ENCODE measurements at regions not wholly inside any gene's neighbourhood (a gene's known extent, or its start where the extent isn't known, plus 50 kb on each side); places are given as distances from the start of the nearest gene placed in this dataset.

DNA sequence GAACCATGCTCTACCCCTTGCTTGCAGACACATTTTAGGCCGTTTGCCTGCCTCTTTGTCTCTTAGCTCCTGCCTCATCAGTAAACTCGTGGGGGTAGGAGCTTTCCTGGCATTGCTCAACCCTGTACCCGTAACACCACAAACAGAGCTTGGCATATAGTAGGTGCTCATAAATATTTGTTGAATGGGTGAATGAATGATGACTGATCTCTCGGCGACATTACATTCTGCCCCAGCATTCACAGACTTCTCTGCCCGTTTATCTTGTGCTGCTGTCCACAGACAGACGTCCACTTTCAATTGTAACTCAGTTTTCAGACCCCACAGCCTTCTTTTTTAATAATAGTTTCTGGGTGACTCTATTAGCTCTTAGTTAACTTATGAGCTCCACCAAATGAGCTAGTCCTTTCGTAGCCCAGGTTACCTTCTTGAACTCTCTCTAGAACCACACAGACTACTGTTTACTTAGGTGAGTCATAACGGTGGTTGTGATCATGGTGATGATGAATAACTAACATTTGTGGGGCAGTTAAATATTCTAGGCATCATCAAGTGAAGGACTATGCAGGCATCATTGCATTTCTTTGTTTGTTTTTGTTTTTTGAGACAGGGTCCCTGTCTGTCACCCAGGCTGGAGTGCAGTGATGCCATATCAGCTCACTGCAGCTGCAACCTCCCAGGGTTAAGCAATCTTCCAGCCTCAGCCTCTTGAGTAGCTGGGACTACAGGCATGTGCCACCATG is 188.4 kb downstream of the ADAMTS15 start:
- Histone ChIP-seq H3K4me3 (ENCODE audit: low read length) (no peak overlapping the region), H3K36me3 (ENCODE audit: insufficient read depth, low read depth, low read length) (no peaks in the 10 kb centered on the region), H3K9me3 (ENCODE audit: insufficient read depth, low read depth, low read length) (no peaks in the 10 kb centered on the region), H3K27me3 (ENCODE audit: insufficient read depth, low read length) (no peaks in the 10 kb centered on the region), H3K9ac (ENCODE audit: low read depth, low read length) (no peak overlapping the region), H3K4me1 (ENCODE audit: insufficient read depth, low read length) (no peaks in the 10 kb centered on the region), H3K27ac (ENCODE audit: low read length) (no peak overlapping the region)

DNA sequence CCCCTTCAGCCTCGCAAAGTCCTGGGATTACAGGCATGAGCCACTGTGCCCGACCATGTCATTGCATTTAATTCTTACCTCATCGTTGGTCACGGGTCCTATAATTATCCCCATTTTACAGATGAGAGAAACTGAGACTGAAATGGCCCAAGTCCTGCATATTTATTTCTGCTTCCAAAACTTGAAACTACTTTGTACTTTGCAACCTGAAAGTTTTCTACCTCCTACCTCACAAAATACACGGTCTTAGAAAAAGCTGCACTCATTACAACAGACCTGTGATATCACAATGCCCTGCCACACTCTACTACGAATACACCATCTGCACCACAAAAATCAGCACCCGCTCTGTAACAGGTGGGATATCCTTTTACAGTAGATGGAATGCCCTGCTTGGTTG is 189.1 kb downstream of the ADAMTS15 start:
- H3K27me3 ChIP-seq (ENCODE audit: insufficient read depth, low read length), result no peaks in the 10 kb centered on the region
- H3K9me3 ChIP-seq (ENCODE audit: insufficient read depth, low read depth, low read length), result no peaks in the 10 kb centered on the region
- no peak overlapping the region for H3K9ac ChIP-seq (ENCODE audit: low read depth, low read length)
- no peak overlapping the region for H3K27ac ChIP-seq (ENCODE audit: low read length)
- H3K4me3 ChIP-seq (ENCODE audit: low read length), result no peak overlapping the region
- H3K4me1 ChIP-seq (ENCODE audit: insufficient read depth, low read length), result no peaks in the 10 kb centered on the region
- H3K36me3 ChIP-seq (ENCODE audit: insufficient read depth, low read depth, low read length), result no peaks in the 10 kb centered on the region

DNA sequence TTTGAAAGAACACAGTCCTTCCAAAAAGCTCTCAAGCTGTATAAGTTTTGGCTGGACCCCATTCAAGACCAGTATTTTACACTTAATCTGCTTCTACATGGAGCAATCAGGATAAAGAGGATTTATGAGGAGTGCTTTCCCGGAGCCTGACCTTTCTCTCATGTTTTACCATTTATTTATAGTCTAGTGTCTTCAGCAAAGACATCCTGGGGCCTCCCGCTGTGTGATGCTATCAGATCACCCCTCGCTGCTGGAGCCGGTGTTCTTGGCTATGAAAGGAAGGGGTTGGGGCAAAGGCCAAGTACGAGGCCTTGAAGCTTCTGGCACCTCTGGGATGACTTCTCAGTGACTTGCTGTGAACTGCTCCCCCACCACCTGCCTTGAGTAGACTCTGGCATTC is 189.6 kb downstream of the ADAMTS15 start:
- H3K27ac ChIP-seq (ENCODE audit: low read length), result no peak overlapping the region
- H3K27me3 ChIP-seq (ENCODE audit: insufficient read depth, low read length), result no peaks in the 10 kb centered on the region
- H3K4me1 ChIP-seq (ENCODE audit: insufficient read depth, low read length), result no peaks in the 10 kb centered on the region

DNA sequence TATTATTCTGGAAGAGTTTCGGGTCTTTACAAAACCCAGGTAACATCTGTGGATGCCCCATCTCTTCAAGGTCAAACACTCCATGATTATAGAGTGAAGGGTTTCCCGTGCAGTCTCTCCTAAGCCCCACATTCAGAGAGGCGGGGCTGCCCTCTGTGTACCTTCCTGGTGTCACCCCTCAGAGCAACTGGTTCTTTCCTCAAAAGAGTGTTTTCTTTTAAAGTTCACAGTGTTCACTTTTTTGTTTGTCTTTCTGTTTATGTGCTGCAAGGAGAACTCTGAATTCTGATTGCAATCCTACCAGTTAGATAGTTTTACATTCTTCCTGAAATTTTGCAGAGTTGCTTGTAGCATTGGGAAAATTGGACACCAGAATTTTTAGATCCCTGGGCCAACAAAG is 190.2 kb downstream of the ADAMTS15 start:
- Histone ChIP-seq H3K4me1 (ENCODE audit: insufficient read depth, low read length) (no peaks in the 10 kb centered on the region), H3K9ac (ENCODE audit: low read depth, low read length) (no peak overlapping the region), H3K36me3 (ENCODE audit: insufficient read depth, low read depth, low read length) (no peaks in the 10 kb centered on the region), H3K27ac (ENCODE audit: low read length) (no peak overlapping the region), H3K27me3 (ENCODE audit: insufficient read depth, low read length) (no peaks in the 10 kb centered on the region), H3K9me3 (ENCODE audit: insufficient read depth, low read depth, low read length) (no peaks in the 10 kb centered on the region), H3K4me3 (ENCODE audit: low read length) (no peak overlapping the region)

More for the DNA sequence above, 189.6 kb downstream of the ADAMTS15 start:
- Histone ChIP-seq H3K36me3 (ENCODE audit: insufficient read depth, low read depth, low read length) (no peaks in the 10 kb centered on the region), H3K4me3 (ENCODE audit: low read length) (no peak overlapping the region), H3K9ac (ENCODE audit: low read depth, low read length) (no peak overlapping the region), H3K9me3 (ENCODE audit: insufficient read depth, low read depth, low read length) (no peaks in the 10 kb centered on the region)

DNA sequence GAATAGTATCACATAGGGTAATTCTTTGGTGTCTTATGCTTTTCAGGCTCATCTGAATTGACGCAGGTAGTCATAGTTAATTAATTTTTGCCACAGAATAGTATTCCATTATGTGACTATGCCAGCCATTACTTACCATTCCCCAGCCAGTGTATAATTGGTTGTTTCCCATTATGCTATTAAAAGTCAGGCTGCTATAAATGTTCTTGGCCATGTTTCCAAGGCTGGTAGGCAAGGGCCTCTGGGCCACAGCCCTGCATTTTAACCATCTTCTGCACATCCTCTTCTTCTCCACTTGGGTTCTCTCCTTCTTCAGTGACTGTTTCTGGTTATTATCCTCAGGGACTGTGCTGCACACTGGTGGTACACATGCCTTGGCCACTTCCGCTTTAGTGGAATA is 190.9 kb downstream of the ADAMTS15 start:
- Histone ChIP-seq H3K4me1 (ENCODE audit: insufficient read depth, low read length) (no peaks in the 10 kb centered on the region), H3K9ac (ENCODE audit: low read depth, low read length) (no peak overlapping the region), H3K36me3 (ENCODE audit: insufficient read depth, low read depth, low read length) (no peaks in the 10 kb centered on the region), H3K27me3 (ENCODE audit: insufficient read depth, low read length) (no peaks in the 10 kb centered on the region), H3K9me3 (ENCODE audit: insufficient read depth, low read depth, low read length) (no peaks in the 10 kb centered on the region), H3K4me3 (ENCODE audit: low read length) (no peak overlapping the region), H3K27ac (ENCODE audit: low read length) (no peak overlapping the region)

DNA sequence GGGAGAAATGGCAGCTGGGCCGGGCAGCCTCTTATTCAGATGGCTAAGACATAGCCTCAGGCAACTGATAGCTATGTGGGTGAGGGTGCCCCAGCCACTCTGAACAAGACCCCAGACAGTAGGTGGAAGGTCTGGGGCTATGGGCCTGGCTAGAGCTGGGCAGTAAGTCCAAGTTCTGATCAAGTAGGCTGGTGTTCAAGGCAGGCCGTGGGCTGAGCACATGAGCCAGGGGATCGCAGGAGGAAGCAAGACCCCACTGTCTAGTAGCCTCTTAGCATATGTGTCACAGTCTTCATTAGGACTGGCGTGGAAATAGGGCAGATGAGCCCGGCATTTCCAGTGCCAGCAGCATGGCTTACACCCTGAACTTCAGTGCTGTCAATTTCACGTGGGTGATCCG is 192.1 kb downstream of the ADAMTS15 start:
- no peaks in the 10 kb centered on the region for H3K4me1 ChIP-seq (ENCODE audit: insufficient read depth, low read length)
- no peak overlapping the region for H3K9ac ChIP-seq (ENCODE audit: low read depth, low read length)
- H3K9me3 ChIP-seq (ENCODE audit: insufficient read depth, low read depth, low read length), result no peaks in the 10 kb centered on the region
- H3K4me3 ChIP-seq (ENCODE audit: low read length), result no peak overlapping the region
- H3K27ac ChIP-seq (ENCODE audit: low read length), result no peak overlapping the region
- H3K27me3 ChIP-seq (ENCODE audit: insufficient read depth, low read length), result peaks cover 4% of the 10 kb centered on the region; the same call in 1 of the 2 replicates
- no peaks in the 10 kb centered on the region for H3K36me3 ChIP-seq (ENCODE audit: insufficient read depth, low read depth, low read length)

DNA sequence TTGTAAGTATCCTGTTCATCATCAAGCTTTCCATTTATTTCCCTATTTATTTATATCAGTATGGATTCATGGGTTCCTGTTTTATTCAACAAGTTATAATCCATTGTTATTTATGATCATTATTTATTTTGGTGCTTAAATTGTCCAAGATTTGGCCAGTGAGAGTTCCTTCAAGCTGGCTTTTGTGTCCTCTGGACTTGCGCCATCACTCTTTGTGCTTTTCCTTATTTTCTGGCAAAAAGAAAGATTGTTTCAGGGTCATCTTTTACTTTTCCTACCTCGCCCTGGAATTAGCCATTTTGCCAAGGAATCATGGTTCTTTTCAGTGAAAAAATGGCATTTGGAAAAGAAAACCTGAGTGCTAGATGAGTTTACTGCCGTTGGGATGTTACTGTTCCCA is 193.4 kb downstream of the ADAMTS15 start:
- H3K4me1 ChIP-seq (ENCODE audit: insufficient read depth, low read length), result no peaks in the 10 kb centered on the region
- H3K9me3 ChIP-seq (ENCODE audit: insufficient read depth, low read depth, low read length), result no peaks in the 10 kb centered on the region
- H3K27me3 ChIP-seq (ENCODE audit: insufficient read depth, low read length), result peaks cover 5% of the 10 kb centered on the region; the same call in 1 of the 2 replicates
- no peaks in the 10 kb centered on the region for H3K36me3 ChIP-seq (ENCODE audit: insufficient read depth, low read depth, low read length)
- no peak overlapping the region for H3K27ac ChIP-seq (ENCODE audit: low read length)
- no peak overlapping the region for H3K4me3 ChIP-seq (ENCODE audit: low read length)
- H3K9ac ChIP-seq (ENCODE audit: low read depth, low read length), result no peak overlapping the region

DNA sequence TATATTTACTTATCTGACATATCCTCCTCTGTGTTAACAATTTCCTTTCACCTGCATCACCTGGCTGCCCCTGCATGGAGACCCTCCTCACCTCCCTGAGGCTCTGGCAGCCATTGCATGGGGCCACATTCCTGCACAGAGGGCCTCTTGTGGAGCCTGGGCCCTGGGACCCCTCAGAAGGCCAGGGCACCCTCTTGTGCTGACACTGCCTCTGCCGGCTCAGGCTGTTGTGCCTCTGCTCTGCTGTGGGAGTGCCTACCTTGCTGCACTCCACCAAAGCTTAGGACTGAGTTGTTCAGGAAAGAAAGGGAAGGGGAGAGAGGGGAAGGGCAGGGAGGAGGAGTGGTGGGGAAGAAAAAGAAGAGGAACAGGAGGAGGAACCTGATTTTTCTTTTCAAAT is 194.5 kb downstream of the ADAMTS15 start:
- Histone ChIP-seq H3K4me1 (ENCODE audit: insufficient read depth, low read length) (no peaks in the 10 kb centered on the region), H3K27ac (ENCODE audit: low read length) (no peak overlapping the region), H3K36me3 (ENCODE audit: insufficient read depth, low read depth, low read length) (no peaks in the 10 kb centered on the region), H3K27me3 (ENCODE audit: insufficient read depth, low read length) (peaks cover 5% of the 10 kb centered on the region; the same call in 1 of the 2 replicates), H3K4me3 (ENCODE audit: low read length) (no peak overlapping the region), H3K9me3 (ENCODE audit: insufficient read depth, low read depth, low read length) (no peaks in the 10 kb centered on the region), H3K9ac (ENCODE audit: low read depth, low read length) (no peak overlapping the region)

DNA sequence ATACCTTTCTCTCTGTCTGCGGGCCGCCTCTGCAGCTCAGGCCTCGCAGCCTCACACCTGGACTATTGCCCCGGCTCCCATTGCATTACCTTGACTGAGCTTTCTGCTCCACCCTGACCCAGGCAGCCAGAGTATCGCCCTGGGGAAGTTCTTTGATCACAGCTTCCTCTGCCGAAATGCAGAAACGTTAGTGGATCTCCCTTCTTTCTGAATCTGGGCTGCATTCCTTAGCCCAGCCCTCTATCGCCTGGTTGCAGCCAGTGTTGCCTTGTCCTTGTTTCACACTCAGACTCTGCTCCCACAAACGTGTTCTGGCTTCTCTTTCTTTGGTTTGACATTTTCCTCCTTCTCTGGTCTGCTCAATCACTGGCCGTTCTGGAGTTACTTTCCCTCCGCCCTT is 195.7 kb downstream of the ADAMTS15 start:
- H3K4me3 ChIP-seq (ENCODE audit: low read length), result no peak overlapping the region
- H3K9me3 ChIP-seq (ENCODE audit: insufficient read depth, low read depth, low read length), result no peaks in the 10 kb centered on the region
- no peaks in the 10 kb centered on the region for H3K36me3 ChIP-seq (ENCODE audit: insufficient read depth, low read depth, low read length)
- no peaks in the 10 kb centered on the region for H3K4me1 ChIP-seq (ENCODE audit: insufficient read depth, low read length)
- peaks cover 5% of the 10 kb centered on the region; the same call in 1 of the 2 replicates for H3K27me3 ChIP-seq (ENCODE audit: insufficient read depth, low read length)
- H3K27ac ChIP-seq (ENCODE audit: low read length), result no peak overlapping the region
- no peak overlapping the region for H3K9ac ChIP-seq (ENCODE audit: low read depth, low read length)

DNA sequence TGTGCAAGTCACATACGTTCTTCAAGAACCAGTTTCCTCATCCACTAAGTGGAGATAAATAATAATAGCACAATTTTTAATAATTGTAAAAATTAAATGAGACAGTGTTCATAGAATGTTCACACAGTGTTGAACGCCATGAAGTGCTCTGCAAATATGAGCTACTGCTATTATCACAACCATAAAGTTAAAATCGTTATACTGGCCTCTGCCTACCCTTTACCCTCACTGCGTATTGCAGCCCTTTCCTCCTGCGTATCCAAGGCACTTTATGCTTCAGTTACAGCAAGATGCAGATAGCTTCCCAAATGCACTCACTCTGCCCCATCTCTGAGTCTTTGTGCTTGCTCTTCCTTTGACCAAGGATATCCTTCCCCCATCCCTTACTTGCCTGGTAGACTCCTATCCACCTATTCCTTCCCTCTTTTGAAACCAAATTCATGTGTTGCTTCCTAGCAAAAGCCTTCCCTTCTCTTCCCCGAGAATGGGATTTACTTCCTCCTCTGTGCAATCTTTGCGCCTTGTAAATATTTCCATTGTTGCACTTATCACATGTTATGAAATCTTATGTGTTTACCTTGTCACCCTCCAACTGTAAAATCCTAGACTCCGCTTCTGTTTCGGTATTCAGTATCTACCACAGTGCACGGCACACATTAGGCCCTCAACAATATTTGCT is 196.9 kb downstream of the ADAMTS15 start:
- H3K36me3 ChIP-seq (ENCODE audit: insufficient read depth, low read depth, low read length), result no peaks in the 10 kb centered on the region
- no peaks in the 10 kb centered on the region for H3K9me3 ChIP-seq (ENCODE audit: insufficient read depth, low read depth, low read length)
- H3K4me1 ChIP-seq (ENCODE audit: insufficient read depth, low read length), result no peaks in the 10 kb centered on the region
- no peak overlapping the region for H3K27ac ChIP-seq (ENCODE audit: low read length)
- no peak overlapping the region for H3K9ac ChIP-seq (ENCODE audit: low read depth, low read length)
- H3K27me3 ChIP-seq (ENCODE audit: insufficient read depth, low read length), result peaks cover 5% of the 10 kb centered on the region; the same call in 1 of the 2 replicates
- H3K4me3 ChIP-seq (ENCODE audit: low read length), result no peak overlapping the region

DNA sequence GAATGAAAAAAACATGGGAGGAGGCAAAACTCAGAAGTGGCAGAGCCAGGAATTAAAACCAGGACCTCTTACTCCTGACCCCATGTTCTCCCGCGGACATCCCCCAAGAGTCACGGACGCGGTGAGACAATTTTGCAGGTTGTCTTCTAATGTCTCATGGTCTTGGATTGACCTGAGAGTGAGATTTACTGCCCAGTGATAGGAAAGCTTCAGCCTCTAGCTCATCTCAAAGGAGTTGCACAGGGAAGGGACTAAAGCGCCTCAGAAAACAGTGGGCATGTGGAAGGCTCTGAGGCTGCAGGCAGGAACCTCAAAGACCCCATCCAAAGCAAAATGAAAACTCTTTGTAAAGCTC is 197.4 kb downstream of the ADAMTS15 start:
- no peaks in the 10 kb centered on the region for H3K36me3 ChIP-seq (ENCODE audit: insufficient read depth, low read depth, low read length)
- H3K27me3 ChIP-seq (ENCODE audit: insufficient read depth, low read length), result peaks cover 5% of the 10 kb centered on the region; the same call in 1 of the 2 replicates
- no peaks in the 10 kb centered on the region for H3K9me3 ChIP-seq (ENCODE audit: insufficient read depth, low read depth, low read length)
- no peak overlapping the region for H3K4me3 ChIP-seq (ENCODE audit: low read length)
- no peak overlapping the region for H3K9ac ChIP-seq (ENCODE audit: low read depth, low read length)
- no peak overlapping the region for H3K27ac ChIP-seq (ENCODE audit: low read length)
- H3K4me1 ChIP-seq (ENCODE audit: insufficient read depth, low read length), result no peaks in the 10 kb centered on the region

DNA sequence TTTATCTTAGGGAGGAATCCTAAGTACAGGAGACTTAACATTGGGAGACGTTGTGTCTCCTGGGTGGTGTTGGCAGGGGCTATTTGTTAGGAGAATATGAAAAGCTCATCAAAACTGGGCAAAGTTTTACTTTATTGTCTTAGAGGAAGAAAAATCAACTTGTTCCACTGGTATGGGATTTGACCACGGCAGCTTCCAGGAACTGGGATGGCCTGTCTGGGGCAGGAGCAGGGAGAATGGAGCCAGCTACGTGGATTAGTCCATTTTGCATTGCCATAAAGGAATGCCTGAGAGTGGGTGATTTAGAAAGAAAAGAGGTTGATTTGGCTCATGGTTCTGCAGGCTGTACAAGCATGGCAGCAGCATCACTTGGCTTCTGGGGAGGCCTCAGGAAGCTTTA is 198.4 kb downstream of the ADAMTS15 start:
- Histone ChIP-seq H3K9me3 (ENCODE audit: insufficient read depth, low read depth, low read length) (no peaks in the 10 kb centered on the region), H3K9ac (ENCODE audit: low read depth, low read length) (no peak overlapping the region), H3K4me1 (ENCODE audit: insufficient read depth, low read length) (no peaks in the 10 kb centered on the region), H3K27me3 (ENCODE audit: insufficient read depth, low read length) (peaks cover 5% of the 10 kb centered on the region; the same call in 1 of the 2 replicates), H3K36me3 (ENCODE audit: insufficient read depth, low read depth, low read length) (no peaks in the 10 kb centered on the region), H3K27ac (ENCODE audit: low read length) (no peak overlapping the region), H3K4me3 (ENCODE audit: low read length) (no peak overlapping the region)

Measured in iPS-20b (cell line).